ENCODE measurements at regions not wholly inside any gene's neighbourhood (a gene's known extent, or its start where the extent isn't known, plus 50 kb on each side); places are given as distances from the start of the nearest gene placed in this dataset.

GRCh38 chr4:22574880-22575279 lies 59.0 kb upstream of the ADGRA3 start:
- Histone ChIP-seq H3F3A (ENCODE audit: low read depth) (no peaks in the 10 kb centered on the region), H3K4me3 (ENCODE audit: low read length, poor library complexity, severe bottlenecking) (no peak overlapping the region), H3K4me1 (ENCODE audit: insufficient read depth, low read length, poor library complexity, severe bottlenecking) (peaks cover 10% of the 10 kb centered on the region), H3K4me2 (ENCODE audit: low read depth, low read length, poor library complexity, severe bottlenecking) (no peak overlapping the region), H4K20me1 (ENCODE audit: insufficient read depth, low read length, poor library complexity, severe bottlenecking) (no peaks in the 10 kb centered on the region), H3K9ac (ENCODE audit: low read depth, low read length, poor library complexity, severe bottlenecking) (no peak overlapping the region), H2AFZ (ENCODE audit: low read length) (no peak overlapping the region), H3K36me3 (ENCODE audit: insufficient read depth, low read length) (no peaks in the 10 kb centered on the region), H3K79me2 (ENCODE audit: insufficient read depth, low read length) (no peaks in the 10 kb centered on the region), H3K9me2 (replicated peaks; ENCODE audit: low read depth, low read length) (no peaks in the 10 kb centered on the region), H3K27me3 (ENCODE audit: insufficient read depth, low read length, poor library complexity, severe bottlenecking) (no peaks in the 10 kb centered on the region), H3K9me3 (ENCODE audit: insufficient read depth, low read depth, low read length) (no peaks in the 10 kb centered on the region)
- no peak for TF ChIP-seq EZH2phosphoT487 (IDR thresholded peaks at IDR 0.05; ENCODE audit: borderline replicate concordance)
- TF ChIP-seq, protein P1, sequence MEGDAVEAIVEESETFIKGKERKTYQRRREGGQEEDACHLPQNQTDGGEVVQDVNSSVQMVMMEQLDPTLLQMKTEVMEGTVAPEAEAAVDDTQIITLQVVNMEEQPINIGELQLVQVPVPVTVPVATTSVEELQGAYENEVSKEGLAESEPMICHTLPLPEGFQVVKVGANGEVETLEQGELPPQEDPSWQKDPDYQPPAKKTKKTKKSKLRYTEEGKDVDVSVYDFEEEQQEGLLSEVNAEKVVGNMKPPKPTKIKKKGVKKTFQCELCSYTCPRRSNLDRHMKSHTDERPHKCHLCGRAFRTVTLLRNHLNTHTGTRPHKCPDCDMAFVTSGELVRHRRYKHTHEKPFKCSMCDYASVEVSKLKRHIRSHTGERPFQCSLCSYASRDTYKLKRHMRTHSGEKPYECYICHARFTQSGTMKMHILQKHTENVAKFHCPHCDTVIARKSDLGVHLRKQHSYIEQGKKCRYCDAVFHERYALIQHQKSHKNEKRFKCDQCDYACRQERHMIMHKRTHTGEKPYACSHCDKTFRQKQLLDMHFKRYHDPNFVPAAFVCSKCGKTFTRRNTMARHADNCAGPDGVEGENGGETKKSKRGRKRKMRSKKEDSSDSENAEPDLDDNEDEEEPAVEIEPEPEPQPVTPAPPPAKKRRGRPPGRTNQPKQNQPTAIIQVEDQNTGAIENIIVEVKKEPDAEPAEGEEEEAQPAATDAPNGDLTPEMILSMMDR (conservative IDR thresholded peaks at IDR 0.05; ENCODE audit: low read length): no peak

DNA sequence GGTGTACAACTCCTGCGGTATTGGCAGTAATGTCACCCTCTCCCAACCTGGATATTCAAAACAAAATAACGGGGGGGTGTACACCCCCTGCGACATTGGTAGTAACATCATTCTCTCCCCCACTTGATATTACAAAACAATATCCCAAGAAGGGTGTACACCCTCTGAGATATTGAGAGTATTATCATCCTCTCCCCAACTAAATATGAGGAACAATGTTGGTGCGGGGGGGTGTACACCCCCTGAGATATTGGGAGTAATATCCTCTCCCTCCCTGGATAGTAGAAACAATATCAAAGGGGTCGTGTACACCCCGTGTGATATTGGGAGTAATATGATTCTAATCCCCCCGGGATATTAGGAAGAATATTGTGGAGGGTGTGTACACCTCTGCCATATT lies 71.4 kb upstream of the ADGRA3 start:
- TF ChIP-seq EZH2phosphoT487 (IDR thresholded peaks at IDR 0.05; ENCODE audit: borderline replicate concordance): no peak
- TF ChIP-seq, protein P1 (conservative IDR thresholded peaks at IDR 0.05; ENCODE audit: low read length): no peak
- H3K9me2 ChIP-seq (replicated peaks; ENCODE audit: low read depth, low read length): no peaks in the 10 kb centered on the region

DNA sequence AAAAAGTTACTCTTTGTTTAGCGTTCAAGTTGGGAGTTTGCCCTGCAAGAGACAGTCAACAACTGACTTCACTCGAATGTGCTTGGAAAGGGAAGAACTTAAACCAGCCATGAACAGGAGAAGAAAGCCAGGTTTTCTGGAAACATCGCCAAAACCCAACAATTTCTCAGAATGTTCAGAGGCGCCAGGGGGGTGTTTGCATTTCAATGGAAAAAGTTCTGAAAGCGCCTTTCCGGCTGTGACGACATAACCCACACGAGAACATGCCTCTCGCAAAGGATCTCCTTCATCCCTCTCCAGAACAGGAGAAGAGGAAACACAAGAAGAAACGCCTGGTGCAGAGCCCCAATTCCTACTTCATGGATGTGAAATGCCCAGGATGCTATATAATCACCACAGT lies 78.1 kb upstream of the ADGRA3 start:
- TF ChIP-seq, protein P1 (conservative IDR thresholded peaks at IDR 0.05; ENCODE audit: low read length): no peak
- no peak for TF ChIP-seq EZH2phosphoT487 (IDR thresholded peaks at IDR 0.05; ENCODE audit: borderline replicate concordance)
- H3K4me2 ChIP-seq (ENCODE audit: low read depth, low read length, poor library complexity, severe bottlenecking): no peak overlapping the region
- H3K4me3 ChIP-seq (ENCODE audit: low read length, poor library complexity, severe bottlenecking): no peak overlapping the region
- no peaks in the 10 kb centered on the region for H3K9me2 ChIP-seq (replicated peaks; ENCODE audit: low read depth, low read length)
- H4K20me1 ChIP-seq (ENCODE audit: insufficient read depth, low read length, poor library complexity, severe bottlenecking): no peaks in the 10 kb centered on the region
- no peaks in the 10 kb centered on the region for H3K9me3 ChIP-seq (ENCODE audit: insufficient read depth, low read depth, low read length)
- peaks cover 4% of the 10 kb centered on the region for H3K4me1 ChIP-seq (ENCODE audit: insufficient read depth, low read length, poor library complexity, severe bottlenecking)
- no peaks in the 10 kb centered on the region for H3F3A ChIP-seq (ENCODE audit: low read depth)
- no peaks in the 10 kb centered on the region for H3K79me2 ChIP-seq (ENCODE audit: insufficient read depth, low read length)
- no peaks in the 10 kb centered on the region for H3K27me3 ChIP-seq (ENCODE audit: insufficient read depth, low read length, poor library complexity, severe bottlenecking)
- H3K9ac ChIP-seq (ENCODE audit: low read depth, low read length, poor library complexity, severe bottlenecking): no peak overlapping the region
- no peak overlapping the region for H2AFZ ChIP-seq (ENCODE audit: low read length)
- H3K36me3 ChIP-seq (ENCODE audit: insufficient read depth, low read length): no peaks in the 10 kb centered on the region

More for the DNA sequence above, 71.4 kb upstream of the ADGRA3 start:
- no peak overlapping the region for H3K4me3 ChIP-seq (ENCODE audit: low read length, poor library complexity, severe bottlenecking)
- no peak overlapping the region for H3K4me2 ChIP-seq (ENCODE audit: low read depth, low read length, poor library complexity, severe bottlenecking)
- H2AFZ ChIP-seq (ENCODE audit: low read length): no peak overlapping the region
- H3K9me3 ChIP-seq (ENCODE audit: insufficient read depth, low read depth, low read length): no peaks in the 10 kb centered on the region
- H3F3A ChIP-seq (ENCODE audit: low read depth): no peaks in the 10 kb centered on the region
- H3K27me3 ChIP-seq (ENCODE audit: insufficient read depth, low read length, poor library complexity, severe bottlenecking): no peaks in the 10 kb centered on the region
- no peaks in the 10 kb centered on the region for H4K20me1 ChIP-seq (ENCODE audit: insufficient read depth, low read length, poor library complexity, severe bottlenecking)
- no peak overlapping the region for H3K9ac ChIP-seq (ENCODE audit: low read depth, low read length, poor library complexity, severe bottlenecking)
- no peaks in the 10 kb centered on the region for H3K4me1 ChIP-seq (ENCODE audit: insufficient read depth, low read length, poor library complexity, severe bottlenecking)
- H3K36me3 ChIP-seq (ENCODE audit: insufficient read depth, low read length): no peaks in the 10 kb centered on the region
- no peaks in the 10 kb centered on the region for H3K79me2 ChIP-seq (ENCODE audit: insufficient read depth, low read length)
